Non-pigmented ciliary epithelial cell (primary cell): ENCODE measurements at regions not wholly inside any gene's neighbourhood (a gene's known extent, or its start where the extent isn't known, plus 50 kb on each side); places are given as distances from the start of the nearest gene placed in this dataset.
"Not testable (repeated sequence)": the region's sequence is repeated elsewhere in the genome, so short reads cannot be mapped to it uniquely, and the experiment has no call there.

Source experiments
- DNase-seq: peaks from one replicate; pipeline ENCODE4 v3.0.0-alpha.2; 2010; ENCODE audit warnings: low read depth

- DNase-seq = no peak
Observed at GRCh38 chr12:94916663-94917062, 86.8 kb downstream of the NDUFA12 start.

- no peak for DNase-seq
Observed at GRCh38 chr12:94909663-94910062, 93.8 kb downstream of the NDUFA12 start.

- not testable (repeated sequence) for DNase-seq
Observed at GRCh38 chr12:94905749-94906148, 97.7 kb downstream of the NDUFA12 start.

GRCh38 chr12:94900496-94900895 lies 103.0 kb downstream of the NDUFA12 start:
- no peak for DNase-seq

- no peak for DNase-seq
Observed at GRCh38 chr12:94898388-94898787, 105.1 kb downstream of the NDUFA12 start.

- DNase-seq = no peak
Observed at GRCh38 chr12:94892544-94893267, 110.8 kb downstream of the NDUFA12 start.

- no peak for DNase-seq
Observed at GRCh38 chr12:94889445-94890210, 113.9 kb downstream of the NDUFA12 start.

GRCh38 chr12:94879542-94879941 lies 124.0 kb downstream of the NDUFA12 start:
- DNase-seq = no peak

- no peak for DNase-seq
Observed at GRCh38 chr12:94875525-94875924, 128.0 kb downstream of the NDUFA12 start.

- no peak for DNase-seq
Observed at GRCh38 chr12:94874518-94875302, 128.8 kb downstream of the NDUFA12 start.

GRCh38 chr12:94873734-94874517 lies 129.6 kb downstream of the NDUFA12 start:
- DNase-seq = no peak

GRCh38 chr12:94872971-94873733 lies 130.3 kb downstream of the NDUFA12 start:
- no peak for DNase-seq

- DNase-seq = no peak
Observed at GRCh38 chr12:94872671-94872970, 130.9 kb downstream of the NDUFA12 start.

- DNase-seq = no peak
Observed at GRCh38 chr12:94872007-94872653, 131.4 kb downstream of the NDUFA12 start.

- DNase-seq = no peak
Observed at GRCh38 chr12:94870511-94870910, 133.0 kb downstream of the NDUFA12 start.

- DNase-seq = no peak
Observed at GRCh38 chr12:94868161-94868560, 135.3 kb downstream of the NDUFA12 start.

GRCh38 chr12:94867066-94867855 lies 136.2 kb downstream of the NDUFA12 start:
- no peak for DNase-seq

- DNase-seq = no peak
Observed at GRCh38 chr12:94864987-94865386, 138.5 kb downstream of the NDUFA12 start.

GRCh38 chr12:94863321-94864035 lies 140.0 kb downstream of the NDUFA12 start:
- DNase-seq = no peak
